LNCaP clone FGC (cell line): ENCODE measurements at regions not wholly inside any gene's neighbourhood (a gene's known extent, or its start where the extent isn't known, plus 50 kb on each side); places are given as distances from the start of the nearest gene placed in this dataset.

Experiments
- DNase-seq: peaks from one replicate; pipeline ENCODE4 v3.0.0-alpha.2; 2011; ENCODE audit warnings: low read depth
- H3K4me3 ChIP-seq: 2 replicates; pipeline ENCODE4 v1.5.1; 2011; ENCODE audit warnings: mild to moderate bottlenecking, low read depth, low read length, control low read depth
- CTCF ChIP-seq: IDR thresholded peaks from 2 replicates; pipeline ENCODE4 v1.5.1; 2012; ENCODE audit warnings: mild to moderate bottlenecking; ENCODE audit not compliant: control insufficient read depth, insufficient read depth; ENCODE audit errors: extremely low read depth

- no peak for DNase-seq
- no peak overlapping the region for H3K4me3 ChIP-seq
- no peak for TF ChIP-seq CTCF
Observed at GRCh38 chr14:53448682-53449081, 295.6 kb upstream of the DDHD1 start.

DNA sequence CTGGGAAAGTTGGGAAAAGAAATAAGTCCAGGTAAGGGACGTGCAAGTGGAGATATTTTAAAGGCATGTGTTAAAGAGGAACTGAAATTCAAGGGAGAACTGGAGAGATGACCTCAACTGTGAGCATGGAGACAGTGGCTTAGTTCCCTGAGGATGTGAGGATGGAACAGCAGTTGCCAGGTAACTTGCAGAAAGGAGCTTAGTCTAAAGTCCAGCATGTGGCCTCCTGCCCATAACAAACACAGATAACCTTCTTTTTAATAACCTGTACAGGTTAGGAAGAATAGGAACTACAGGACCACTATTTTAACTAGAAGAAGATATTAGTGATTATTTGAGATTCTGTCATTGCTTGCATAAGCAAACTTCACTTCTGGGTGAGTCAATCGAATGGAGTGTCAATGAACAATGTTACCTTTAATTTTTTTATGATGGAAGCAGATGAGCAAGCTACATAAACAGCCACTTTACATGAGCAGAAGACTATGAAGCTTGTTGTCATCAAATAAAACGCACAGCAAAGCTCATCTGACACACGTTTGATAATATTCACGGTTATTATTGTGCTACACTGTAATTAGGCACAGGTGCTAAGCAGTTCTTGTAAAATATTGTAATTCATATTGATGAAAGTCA is 291.7 kb upstream of the DDHD1 start:
- TF ChIP-seq CTCF, result no peak
- H3K4me3 ChIP-seq, result no peak overlapping the region
- DNase-seq, result no peak

DNA sequence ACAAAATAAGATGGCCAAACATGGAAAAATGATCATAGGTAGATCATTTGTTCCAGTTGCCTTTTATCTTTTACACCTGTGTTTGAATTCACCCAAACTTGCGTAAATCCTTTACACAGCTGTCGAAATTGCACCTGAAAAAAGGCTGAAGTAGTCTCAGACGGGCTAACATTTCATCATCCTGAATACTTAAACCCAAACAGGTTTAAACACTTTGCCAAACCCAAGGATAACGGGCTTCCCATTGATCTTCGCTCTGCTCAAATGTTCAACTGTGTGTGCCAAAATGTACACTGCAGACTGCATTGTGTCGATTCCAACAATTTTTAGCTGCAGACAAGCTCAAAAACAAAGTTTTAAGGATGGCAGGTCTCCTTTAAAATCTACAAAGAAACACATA is 288.7 kb upstream of the DDHD1 start:
- TF ChIP-seq CTCF, result no peak

DNA sequence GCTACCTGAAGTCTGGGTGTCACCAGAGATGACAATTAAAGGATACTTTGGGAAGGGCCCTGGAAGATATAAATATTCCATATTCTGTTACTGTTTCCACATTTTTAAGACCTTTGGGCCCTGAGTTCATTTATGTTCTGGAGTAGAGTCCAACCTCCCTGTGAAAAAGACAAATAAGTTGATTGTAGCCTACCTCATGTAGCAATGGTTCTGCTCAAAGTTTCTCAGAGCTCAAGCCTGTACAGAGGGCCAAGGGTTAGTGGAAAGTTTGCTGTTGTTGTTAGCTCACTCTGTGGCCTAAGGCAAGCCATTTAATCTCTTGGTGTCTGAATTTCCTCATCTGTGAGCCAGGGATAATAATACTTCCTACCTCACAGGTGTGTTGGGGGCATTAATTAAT is 284.7 kb upstream of the DDHD1 start:
- H3K4me3 ChIP-seq, result no peak overlapping the region
- no peak for DNase-seq
- TF ChIP-seq CTCF, result no peak

More for the DNA sequence above, 288.7 kb upstream of the DDHD1 start:
- H3K4me3 ChIP-seq, result no peak overlapping the region
- no peak for DNase-seq

DNA sequence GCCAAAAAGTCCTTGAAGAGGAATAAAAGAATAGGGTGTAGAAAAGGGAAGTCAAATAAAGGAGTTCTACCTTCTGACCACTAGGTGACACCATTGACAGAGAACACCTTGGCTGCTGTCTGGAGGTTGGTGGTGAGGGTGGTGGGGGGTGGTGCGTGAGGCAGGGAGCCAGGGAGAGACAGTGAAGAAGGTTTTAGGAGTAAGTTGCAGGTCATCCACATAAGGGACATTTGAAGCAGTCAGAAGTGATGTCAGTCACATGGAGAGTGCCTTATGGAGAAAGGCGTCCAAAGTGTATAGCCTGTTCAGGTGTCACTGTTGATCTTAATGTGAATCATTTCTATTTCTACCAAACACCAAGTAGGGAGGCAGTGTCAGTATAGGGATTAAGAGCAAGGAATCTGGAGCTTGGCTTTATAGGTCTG is 279.3 kb upstream of the DDHD1 start:
- H3K4me3 ChIP-seq, result no peak overlapping the region
- peak; percentile 80 for TF ChIP-seq CTCF
- DNase-seq, result no peak

DNA sequence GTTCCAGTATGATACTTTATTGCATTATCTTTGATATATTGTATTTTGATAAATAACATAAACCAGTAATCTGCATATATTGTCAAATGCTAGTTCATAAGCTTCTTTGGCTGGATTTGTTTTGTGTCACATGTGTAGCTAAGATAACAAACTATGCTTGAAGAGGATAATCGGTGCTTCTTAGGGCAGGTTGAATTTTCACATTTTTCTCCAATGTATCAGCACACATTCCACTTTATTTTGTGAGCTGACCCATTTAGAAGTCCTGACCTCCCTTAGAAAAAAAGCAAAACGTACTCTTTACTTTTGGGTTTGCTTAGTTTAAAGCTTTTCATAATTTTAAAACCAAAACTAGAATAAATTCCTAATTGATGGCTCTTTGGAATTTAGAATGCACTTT is 277.7 kb upstream of the DDHD1 start:
- no peak overlapping the region for H3K4me3 ChIP-seq
- TF ChIP-seq CTCF, result no peak
- no peak for DNase-seq
